ENCODE measurements at regions not wholly inside any gene's neighbourhood (a gene's known extent, or its start where the extent isn't known, plus 50 kb on each side); places are given as distances from the start of the nearest gene placed in this dataset.

GRCh38 chr14:36028218-36028617 lies 148.3 kb downstream of the PTCSC3 start:
- peak; percentile 29 for TF ChIP-seq CTCF (IDR thresholded peaks at IDR 0.05)
- no peak for TF ChIP-seq ZFX (IDR thresholded peaks at IDR 0.05; ENCODE audit: borderline replicate concordance)

All from 22Rv1 (cell line).